ENCODE measurements at regions not wholly inside any gene's neighbourhood (a gene's known extent, or its start where the extent isn't known, plus 50 kb on each side); places are given as distances from the start of the nearest gene placed in this dataset.
"Not testable (repeated sequence)": the region's sequence is repeated elsewhere in the genome, so short reads cannot be mapped to it uniquely, and the experiment has no call there.

GRCh38 chr14:105979446-105979845 is 453.1 kb downstream of the TMEM121 start:
- no peak overlapping the region for H3K4me3 ChIP-seq (ENCODE audit: low read depth, low read length)
- no peak for TF ChIP-seq CTCF (IDR thresholded peaks at IDR 0.05; ENCODE audit: control insufficient read depth, extremely low read depth, insufficient read depth)
- no peak for DNase-seq (ENCODE audit: low read depth)

GRCh38 chr14:105980224-105980623 is 453.8 kb downstream of the TMEM121 start:
- DNase-seq (ENCODE audit: low read depth): no peak
- TF ChIP-seq CTCF (IDR thresholded peaks at IDR 0.05; ENCODE audit: control insufficient read depth, extremely low read depth, insufficient read depth): no peak
- no peak overlapping the region for H3K4me3 ChIP-seq (ENCODE audit: low read depth, low read length)

GRCh38 chr14:105981517-105982302 is 455.3 kb downstream of the TMEM121 start:
- DNase-seq (ENCODE audit: low read depth): not testable (repeated sequence)

GRCh38 chr14:105982664-105983063 is 456.3 kb downstream of the TMEM121 start:
- no peak overlapping the region for H3K4me3 ChIP-seq (ENCODE audit: low read depth, low read length)
- no peak for DNase-seq (ENCODE audit: low read depth)
- no peak for TF ChIP-seq CTCF (IDR thresholded peaks at IDR 0.05; ENCODE audit: control insufficient read depth, extremely low read depth, insufficient read depth)

More at GRCh38 chr14:105981517-105982302, 455.3 kb downstream of the TMEM121 start:
- not testable (repeated sequence) for H3K4me3 ChIP-seq (ENCODE audit: low read depth, low read length)

GRCh38 chr14:105986894-105987284 is 460.5 kb downstream of the TMEM121 start:
- no peak for TF ChIP-seq CTCF (IDR thresholded peaks at IDR 0.05; ENCODE audit: control insufficient read depth, extremely low read depth, insufficient read depth)
- no peak overlapping the region for H3K4me3 ChIP-seq (ENCODE audit: low read depth, low read length)
- DNase-seq (ENCODE audit: low read depth): no peak

- H3K4me3 ChIP-seq (ENCODE audit: low read depth, low read length): no peak overlapping the region
- no peak for TF ChIP-seq CTCF (IDR thresholded peaks at IDR 0.05; ENCODE audit: control insufficient read depth, extremely low read depth, insufficient read depth)
- no peak for DNase-seq (ENCODE audit: low read depth)
Observed at GRCh38 chr14:105987563-105987962, 461.2 kb downstream of the TMEM121 start.

GRCh38 chr14:105989566-105990302 is 463.4 kb downstream of the TMEM121 start:
- DNase-seq (ENCODE audit: low read depth): no peak
- TF ChIP-seq CTCF (IDR thresholded peaks at IDR 0.05; ENCODE audit: control insufficient read depth, extremely low read depth, insufficient read depth): no peak

GRCh38 chr14:105991677-105992076 is 465.3 kb downstream of the TMEM121 start:
- H3K4me3 ChIP-seq (ENCODE audit: low read depth, low read length): not testable (repeated sequence)
- peak; percentile 69 for DNase-seq (ENCODE audit: low read depth)

More at GRCh38 chr14:105989566-105990302, 463.4 kb downstream of the TMEM121 start:
- H3K4me3 ChIP-seq (ENCODE audit: low read depth, low read length): no peak overlapping the region
